Endodermal cell (in vitro differentiated cells): ENCODE measurements at regions not wholly inside any gene's neighbourhood (a gene's known extent, or its start where the extent isn't known, plus 50 kb on each side); places are given as distances from the start of the nearest gene placed in this dataset.

Experiments
- DNase-seq: peaks from one replicate; pipeline ENCODE4 v3.0.0-alpha.2; 2017
- H3K27ac ChIP-seq: 2 replicates; pipeline ENCODE4 v1.5.1; 2013; ENCODE audit warnings: mild to moderate bottlenecking, low read depth, low read length, moderate library complexity
- H3K27me3 ChIP-seq: 2 replicates; pipeline ENCODE4 v1.6.1; 2013; ENCODE audit warnings: mild to moderate bottlenecking, low read length, moderate library complexity; ENCODE audit not compliant: insufficient read depth, control insufficient read depth, poor library complexity, severe bottlenecking
- H3K36me3 ChIP-seq: 2 replicates; pipeline ENCODE4 v1.7.0; 2013; ENCODE audit warnings: mild to moderate bottlenecking, low read length, moderate library complexity; ENCODE audit not compliant: control insufficient read depth, insufficient read depth
- H3K4me1 ChIP-seq: one replicate; pipeline ENCODE4 v1.7.0; 2013; ENCODE audit warnings: low read length; ENCODE audit not compliant: control insufficient read depth, insufficient read depth
- H3K4me3 ChIP-seq: 2 replicates; pipeline ENCODE4 v1.5.1; 2013; ENCODE audit warnings: mild to moderate bottlenecking, low read length, moderate library complexity
- H3K9ac ChIP-seq: 2 replicates; pipeline ENCODE4 v1.6.1; 2013; ENCODE audit warnings: mild to moderate bottlenecking, low read length, moderate library complexity; ENCODE audit not compliant: poor library complexity, severe bottlenecking; ENCODE audit errors: extremely low read depth
- H3K9me3 ChIP-seq: 2 replicates; pipeline ENCODE4 v1.6.1; 2013; ENCODE audit warnings: mild to moderate bottlenecking, low read length, moderate library complexity; ENCODE audit not compliant: control insufficient read depth
- H3K27ac Mint-ChIP-seq: 2 replicates; pipeline ENCODE4 v1.8.0; 2020; ENCODE audit warnings: mixed read lengths
- H3K27me3 Mint-ChIP-seq: 2 replicates; pipeline ENCODE4 v1.8.0; 2021; ENCODE audit warnings: mild to moderate bottlenecking, mixed read lengths; ENCODE audit not compliant: insufficient read depth
- H3K36me3 Mint-ChIP-seq: 2 replicates; pipeline ENCODE4 v1.8.0; 2020; ENCODE audit warnings: low read depth, mixed read lengths
- H3K4me1 Mint-ChIP-seq: 2 replicates; pipeline ENCODE4 v1.8.0; 2020; ENCODE audit warnings: mixed read lengths
- H3K4me3 Mint-ChIP-seq: 2 replicates; pipeline ENCODE4 v1.8.0; 2020; ENCODE audit warnings: mild to moderate bottlenecking, moderate library complexity, mixed read lengths
- H3K9me3 Mint-ChIP-seq: 2 replicates; pipeline ENCODE4 v1.8.0; 2020; ENCODE audit warnings: mild to moderate bottlenecking, mixed read lengths
- CTCF ChIP-seq: fragments of 200-600 bp; sonication (generic); conservative IDR thresholded peaks from 2 replicates; pipeline ENCODE4 v1.5.0; 2021; ENCODE audit warnings: antibody characterized with exemption, mild to moderate bottlenecking
- WGBS, 2 experiments: methylation state at CpG; one replicate each; pipeline versions ENCODE4 v1.1.5 to v1.1.7; 2013; ENCODE audit warnings: missing lambda C conversion rate in 2 of 2, mixed read lengths in 1 of 2; ENCODE audit not compliant: insufficient coverage in 1 of 2, insufficient read length in 1 of 2; 5-methylcytosine and 5-hydroxymethylcytosine counted together

- Mint-ChIP-seq H3K4me1 (peaks cover 12% of the 10 kb centered on the region), H3K4me3 (no peak overlapping the region), H3K27me3 (no peaks in the 10 kb centered on the region), H3K27ac (no peak overlapping the region), H3K9me3 (no peaks in the 10 kb centered on the region), H3K36me3 (no peaks in the 10 kb centered on the region)
- Histone ChIP-seq H3K27me3 (no peaks in the 10 kb centered on the region), H3K36me3 (no peaks in the 10 kb centered on the region), H3K27ac (no peak overlapping the region), H3K4me3 (no peak overlapping the region), H3K9me3 (no peaks in the 10 kb centered on the region), H3K4me1 (no peaks in the 10 kb centered on the region), H3K9ac (no peak overlapping the region)
- TF ChIP-seq CTCF = no peak
- DNase-seq = no peak
- 88% methylated on average over 2 of the region's 2 CpGs; no CpG with 5 or more reads in 1 of the 2 experiments for WGBS, 2 experiments
Measured at GRCh38 chr4:165724786-165725185, 148.3 kb upstream of the TLL1 start.

- Mint-ChIP-seq H3K4me3 (no peak overlapping the region), H3K36me3 (no peaks in the 10 kb centered on the region), H3K27ac (no peak overlapping the region), H3K4me1 (peaks cover 12% of the 10 kb centered on the region), H3K9me3 (no peaks in the 10 kb centered on the region), H3K27me3 (no peaks in the 10 kb centered on the region)
- no peak overlapping the region for H3K9ac ChIP-seq
- 83 to 100% methylated on average over 1 of the region's 1 CpG for WGBS, 2 experiments
- no peak for DNase-seq
- H3K27ac ChIP-seq = no peak overlapping the region
- H3K4me3 ChIP-seq = no peak overlapping the region
- H3K4me1 ChIP-seq = no peaks in the 10 kb centered on the region
- no peaks in the 10 kb centered on the region for H3K27me3 ChIP-seq
- no peak for TF ChIP-seq CTCF
- no peaks in the 10 kb centered on the region for H3K36me3 ChIP-seq
- H3K9me3 ChIP-seq = no peaks in the 10 kb centered on the region
Measured at GRCh38 chr4:165725352-165725751, 147.7 kb upstream of the TLL1 start.

GRCh38 chr4:165726831-165727230 is 146.2 kb upstream of the TLL1 start:
- Histone ChIP-seq H3K4me1 (no peaks in the 10 kb centered on the region), H3K27me3 (no peaks in the 10 kb centered on the region), H3K27ac (no peak overlapping the region), H3K36me3 (no peaks in the 10 kb centered on the region), H3K4me3 (no peak overlapping the region), H3K9me3 (no peaks in the 10 kb centered on the region), H3K9ac (no peak overlapping the region)
- Mint-ChIP-seq H3K4me3 (no peak overlapping the region), H3K4me1 (peaks cover 12% of the 10 kb centered on the region), H3K27ac (no peak overlapping the region), H3K36me3 (no peaks in the 10 kb centered on the region), H3K9me3 (no peaks in the 10 kb centered on the region), H3K27me3 (no peaks in the 10 kb centered on the region)
- TF ChIP-seq CTCF = no peak
- 82% methylated on average over 2 of the region's 2 CpGs; no CpG with 5 or more reads in 1 of the 2 experiments for WGBS, 2 experiments
- no peak for DNase-seq
